ENCODE measurements at regions not wholly inside any gene's neighbourhood (a gene's known extent, or its start where the extent isn't known, plus 50 kb on each side); places are given as distances from the start of the nearest gene placed in this dataset.

- H3K27ac ChIP-seq (ENCODE audit: low read depth, low read length, poor library complexity, severe bottlenecking): no peak overlapping the region
- H3K9me3 ChIP-seq (ENCODE audit: low read depth, low read length, poor library complexity, severe bottlenecking): no peaks in the 10 kb centered on the region
- no peaks in the 10 kb centered on the region for H3K27me3 ChIP-seq (replicated peaks; ENCODE audit: insufficient read depth, low read depth, low read length, poor library complexity)
- peaks cover 5% of the 10 kb centered on the region for H3K4me1 ChIP-seq (ENCODE audit: insufficient read depth, low read length, poor library complexity, severe bottlenecking)
- ChIA-PET POLR2A (ENCODE audit: low non-redundant PET) (no interaction called here), CTCF (no interaction called here)
- no peaks in the 10 kb centered on the region for H3K36me3 ChIP-seq (ENCODE audit: insufficient read depth, low read length, poor library complexity, severe bottlenecking)
- no TSS peak for BruUV-seq (replicated peaks)
- no peak for DNase-seq (ENCODE audit: low spot score)
- no peak overlapping the region for H3K4me3 ChIP-seq (ENCODE audit: low read depth, low read length, poor library complexity, severe bottlenecking)
- TF ChIP-seq CTCF (conservative IDR thresholded peaks at IDR 0.05; ENCODE audit: low read depth, low read length): no peak
- no peak for TF ChIP-seq EZH2 (IDR thresholded peaks at IDR 0.05; ENCODE audit: borderline replicate concordance, low read depth, low read length, poor library complexity, severe bottlenecking)
- intact Hi-C loops (cut with micrococcal nuclease; ENCODE audit: unreplicated experiment): no loop called here
Observed at GRCh38 chr7:136293272-136293671, 316.1 kb upstream of the MTPN start.

DNA sequence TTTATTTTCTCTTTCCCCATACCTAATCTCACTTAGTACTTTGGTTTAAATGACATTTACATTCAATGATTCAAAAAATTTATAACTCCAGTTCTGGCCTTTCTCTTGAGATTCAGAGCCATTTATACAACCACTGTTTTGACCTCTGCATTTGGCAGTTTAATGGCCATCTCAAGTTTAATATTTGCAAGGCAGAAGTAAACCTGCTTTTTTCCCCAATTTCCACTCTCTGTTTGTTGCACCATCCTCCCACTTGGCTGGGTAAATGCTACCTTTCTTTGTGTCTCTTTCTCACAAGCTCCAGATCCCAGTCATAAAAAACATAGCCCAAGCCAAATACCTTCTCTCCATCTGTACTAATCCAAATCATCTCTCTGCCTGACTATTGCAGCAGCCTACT, 315.2 kb upstream of the MTPN start:
- intact Hi-C loops (cut with micrococcal nuclease; ENCODE audit: unreplicated experiment): no loop called here
- ChIA-PET CTCF (no interaction called here), POLR2A (ENCODE audit: low non-redundant PET) (no interaction called here)
- no peaks in the 10 kb centered on the region for H3K36me3 ChIP-seq (ENCODE audit: insufficient read depth, low read length, poor library complexity, severe bottlenecking)
- H3K9me3 ChIP-seq (ENCODE audit: low read depth, low read length, poor library complexity, severe bottlenecking): no peaks in the 10 kb centered on the region
- H3K4me1 ChIP-seq (ENCODE audit: insufficient read depth, low read length, poor library complexity, severe bottlenecking): peaks cover 5% of the 10 kb centered on the region
- H3K4me3 ChIP-seq (ENCODE audit: low read depth, low read length, poor library complexity, severe bottlenecking): no peak overlapping the region
- TF ChIP-seq EZH2 (IDR thresholded peaks at IDR 0.05; ENCODE audit: borderline replicate concordance, low read depth, low read length, poor library complexity, severe bottlenecking): no peak
- TF ChIP-seq CTCF (conservative IDR thresholded peaks at IDR 0.05; ENCODE audit: low read depth, low read length): no peak
- H3K27me3 ChIP-seq (replicated peaks; ENCODE audit: insufficient read depth, low read depth, low read length, poor library complexity): no peaks in the 10 kb centered on the region
- no peak overlapping the region for H3K27ac ChIP-seq (ENCODE audit: low read depth, low read length, poor library complexity, severe bottlenecking)
- no peak for DNase-seq (ENCODE audit: low spot score)
- BruUV-seq (replicated peaks): no TSS peak

- intact Hi-C loops (cut with micrococcal nuclease; ENCODE audit: unreplicated experiment): no loop called here
- CTCF ChIA-PET: no interaction called here
- no TSS peak for BruUV-seq (replicated peaks)
- peak; percentile 37 for DNase-seq (ENCODE audit: low spot score)
- Histone ChIP-seq H3K36me3 (ENCODE audit: insufficient read depth, low read length, poor library complexity, severe bottlenecking) (no peaks in the 10 kb centered on the region), H3K9me3 (ENCODE audit: low read depth, low read length, poor library complexity, severe bottlenecking) (no peaks in the 10 kb centered on the region), H3K27me3 (replicated peaks; ENCODE audit: insufficient read depth, low read depth, low read length, poor library complexity) (no peaks in the 10 kb centered on the region), H3K4me1 (ENCODE audit: insufficient read depth, low read length, poor library complexity, severe bottlenecking) (peaks cover 5% of the 10 kb centered on the region), H3K27ac (ENCODE audit: low read depth, low read length, poor library complexity, severe bottlenecking) (no peak overlapping the region), H3K4me3 (ENCODE audit: low read depth, low read length, poor library complexity, severe bottlenecking) (no peak overlapping the region)
- TF ChIP-seq CTCF (conservative IDR thresholded peaks at IDR 0.05; ENCODE audit: low read depth, low read length) (no peak), EZH2 (IDR thresholded peaks at IDR 0.05; ENCODE audit: borderline replicate concordance, low read depth, low read length, poor library complexity, severe bottlenecking) (no peak)
- POLR2A ChIA-PET (ENCODE audit: low non-redundant PET): no interaction called here
Observed at GRCh38 chr7:136290351-136290750, 313.2 kb upstream of the MTPN start.

Measured in A673 (cell line).